ENCODE measurements at regions not wholly inside any gene's neighbourhood (a gene's known extent, or its start where the extent isn't known, plus 50 kb on each side); places are given as distances from the start of the nearest gene placed in this dataset.
"Not testable (repeated sequence)": the region's sequence is repeated elsewhere in the genome, so short reads cannot be mapped to it uniquely, and the experiment has no call there.

DNA sequence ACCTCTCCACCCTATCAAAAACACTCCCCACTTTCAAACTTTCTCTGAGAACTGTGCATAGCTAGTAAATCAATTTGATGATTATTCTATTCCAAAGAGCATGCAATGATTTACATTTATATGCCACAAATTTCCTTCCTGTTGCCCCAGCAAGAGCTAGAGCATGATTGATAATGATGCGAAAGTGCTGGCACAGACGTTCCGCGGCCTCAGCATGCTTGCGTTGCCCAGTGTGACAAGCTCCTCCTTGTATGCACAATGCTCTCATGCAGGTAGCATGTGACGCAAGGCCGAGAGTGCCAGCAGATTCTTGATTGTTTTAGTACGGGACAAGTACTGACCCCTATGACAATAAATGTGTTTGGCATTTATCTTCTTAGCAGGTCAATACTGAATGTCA lies 696.3 kb upstream of the SLC35B3 start:
- DNase-seq, result peak; percentile 70 to 87

DNA sequence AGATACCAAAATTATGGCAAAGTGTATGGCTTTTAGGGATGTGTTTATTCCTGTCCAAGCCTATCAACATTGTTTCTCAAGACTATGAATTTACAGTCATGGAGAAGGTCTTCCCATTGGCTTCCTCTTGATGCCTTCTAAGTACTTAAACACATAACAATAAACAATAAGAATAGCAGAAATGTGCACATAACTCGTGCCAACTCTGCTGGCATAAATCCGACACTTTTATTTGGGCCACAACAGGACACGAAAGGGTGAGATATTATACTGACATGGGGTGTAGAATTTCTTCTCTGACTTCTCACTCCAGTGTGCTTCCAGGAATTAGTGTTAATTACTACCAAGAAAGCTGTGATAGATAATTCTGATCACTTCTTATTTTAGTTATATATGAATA lies 695.9 kb upstream of the SLC35B3 start:
- peak in 1 of 2 experiments; percentile 38 for DNase-seq

DNA sequence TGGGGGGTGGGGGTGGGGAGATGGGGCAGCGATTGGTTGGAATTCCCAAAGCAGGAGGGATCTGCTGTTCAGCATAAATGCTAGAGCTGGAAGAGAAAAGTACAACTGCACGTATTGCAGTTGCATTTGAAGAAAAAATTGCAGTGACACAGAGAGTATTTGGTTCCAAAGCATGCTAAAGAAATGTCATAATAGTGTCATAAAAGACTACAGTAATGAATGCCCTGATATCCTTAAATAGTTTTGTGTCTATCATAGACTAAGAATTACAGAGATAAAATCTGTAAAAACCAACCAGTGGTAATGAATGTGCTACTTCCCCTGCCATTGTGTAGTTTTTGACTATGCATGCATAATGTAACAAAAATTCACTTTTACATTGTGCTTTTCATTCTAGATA lies 693.6 kb upstream of the SLC35B3 start:
- DNase-seq, result no peak

DNA sequence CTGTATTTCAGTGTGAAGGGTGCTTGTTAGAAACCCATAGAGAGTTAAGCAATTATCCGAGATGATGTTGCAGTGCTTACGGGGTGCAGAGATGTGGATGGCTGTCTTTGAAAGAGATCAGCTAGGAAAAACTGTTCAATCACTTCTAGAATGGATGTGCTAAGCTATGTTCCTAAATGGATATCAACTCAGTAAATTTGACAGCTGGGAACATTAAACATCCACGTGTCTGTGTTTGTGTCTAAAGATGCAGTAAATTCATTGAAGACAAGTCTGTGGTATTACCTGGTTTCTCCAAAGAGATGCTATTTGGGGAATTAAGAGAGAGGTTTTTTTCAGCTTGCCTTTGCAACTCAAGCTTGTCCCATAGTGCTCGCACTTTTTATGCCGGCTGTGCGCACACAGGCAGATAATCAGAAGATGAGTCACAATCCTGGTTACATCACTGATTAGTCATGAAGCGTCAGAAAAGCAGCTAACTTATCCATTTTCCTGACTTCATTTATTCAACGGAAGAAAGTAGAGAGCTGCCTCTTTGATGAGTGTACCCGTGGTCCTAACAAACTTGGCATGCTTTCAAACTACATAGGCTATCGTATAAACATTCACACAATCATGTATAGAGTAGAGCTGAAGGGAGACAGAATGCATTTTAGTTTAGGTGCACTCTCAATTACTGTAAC lies 691.7 kb upstream of the SLC35B3 start:
- no peak for DNase-seq

DNA sequence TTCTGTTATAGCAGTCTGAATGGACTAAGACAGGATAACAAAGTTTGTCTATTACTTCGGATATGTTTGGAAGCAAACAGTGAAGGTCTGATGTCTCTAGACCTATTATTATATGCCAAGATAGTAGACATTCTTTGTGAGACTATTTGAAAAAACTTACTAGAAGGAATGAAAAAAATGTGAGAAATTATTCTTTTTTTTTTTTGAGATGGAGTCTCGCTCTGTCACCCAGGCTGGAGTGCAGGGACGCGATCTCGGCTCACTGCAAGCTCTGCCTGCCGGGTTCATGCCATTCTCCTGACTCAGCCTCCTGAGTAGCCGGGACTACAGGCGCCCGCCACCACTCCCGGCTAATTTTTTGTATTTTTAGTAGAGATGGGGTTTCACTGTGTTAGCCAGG lies 690.7 kb upstream of the SLC35B3 start:
- not testable (repeated sequence) for DNase-seq

GRCh38 chr6:9121549-9121948 lies 686.2 kb upstream of the SLC35B3 start:
- DNase-seq, result no peak

- DNase-seq, result no peak
Observed at GRCh38 chr6:9116026-9116425, 680.7 kb upstream of the SLC35B3 start.

DNA sequence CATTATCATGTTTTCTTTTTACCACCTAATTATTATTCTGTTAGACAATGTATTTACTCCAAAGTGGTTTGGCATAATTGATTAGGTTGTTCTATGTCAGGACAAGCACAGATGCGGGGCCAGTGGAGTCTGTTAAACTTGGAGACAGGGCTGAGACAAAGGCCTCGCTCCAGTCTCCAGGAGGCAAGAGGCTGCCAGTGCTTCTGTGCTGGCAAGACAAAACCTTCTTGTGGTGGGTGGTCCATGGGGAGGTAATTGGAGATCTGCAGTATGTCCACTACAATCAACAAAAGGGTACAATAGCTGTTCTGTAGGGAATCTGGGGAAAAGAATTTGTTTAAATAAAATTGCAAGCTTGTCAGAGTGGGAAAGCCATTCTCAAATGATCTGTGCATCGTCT lies 677.2 kb upstream of the SLC35B3 start:
- DNase-seq, result no peak

GRCh38 chr6:9103876-9104521 lies 668.7 kb upstream of the SLC35B3 start:
- no peak for DNase-seq

GRCh38 chr6:9101920-9102319 lies 666.6 kb upstream of the SLC35B3 start:
- DNase-seq, result no peak

- no peak for DNase-seq
Observed at GRCh38 chr6:9100869-9101580, 665.7 kb upstream of the SLC35B3 start.

- DNase-seq, result peak; percentile 77 to 91
Observed at GRCh38 chr6:9095729-9096128, 660.4 kb upstream of the SLC35B3 start.

- DNase-seq, result no peak
Observed at GRCh38 chr6:9095137-9095536, 659.8 kb upstream of the SLC35B3 start.

DNA sequence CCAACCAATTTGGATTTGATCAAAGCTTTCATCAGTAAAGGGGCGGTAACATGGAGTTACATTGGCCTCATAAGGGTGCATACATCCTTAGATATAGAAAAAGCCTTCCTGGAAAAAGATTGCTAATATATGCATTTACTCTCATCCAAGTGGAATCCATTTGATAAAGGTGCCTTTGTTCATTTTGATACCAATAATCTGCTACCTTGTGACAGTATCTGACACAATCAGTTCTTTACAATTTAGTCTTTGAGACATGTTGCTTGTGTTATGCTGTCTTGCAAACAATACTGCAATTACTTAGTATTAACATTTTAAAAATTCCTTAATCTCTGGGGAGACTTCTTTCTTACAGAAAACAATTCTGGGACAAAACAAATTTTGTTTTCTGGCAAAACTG lies 654.4 kb upstream of the SLC35B3 start:
- DNase-seq, result no peak

GRCh38 chr6:9087470-9087869 lies 652.1 kb upstream of the SLC35B3 start:
- no peak for DNase-seq

DNA sequence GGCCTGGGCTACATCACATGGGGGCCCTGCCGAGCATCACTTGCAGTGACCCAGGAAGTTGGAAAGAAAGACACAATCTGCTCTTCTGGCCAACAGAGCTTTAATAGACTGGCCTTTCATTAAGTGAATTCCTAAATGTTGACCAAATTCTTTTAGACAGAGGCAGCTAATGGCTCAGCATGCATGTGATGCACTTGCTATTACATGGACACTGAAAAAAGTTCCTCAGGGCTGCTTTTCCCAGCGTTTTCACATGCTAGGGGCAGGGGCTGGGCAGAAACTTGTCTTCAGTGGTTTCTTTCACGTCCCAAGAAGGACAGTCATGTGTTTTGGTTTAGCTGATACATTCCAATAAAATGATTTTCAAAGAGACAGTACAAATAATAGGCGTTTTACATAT lies 651.0 kb upstream of the SLC35B3 start:
- no peak for DNase-seq

- no peak for DNase-seq
Observed at GRCh38 chr6:9085709-9086070, 650.3 kb upstream of the SLC35B3 start.

GRCh38 chr6:9085054-9085708 lies 649.8 kb upstream of the SLC35B3 start:
- DNase-seq, result no peak

- DNase-seq, result no peak
Observed at GRCh38 chr6:9083108-9083507, 647.8 kb upstream of the SLC35B3 start.

GRCh38 chr6:9066726-9067125 lies 631.4 kb upstream of the SLC35B3 start:
- DNase-seq, result no peak

- peak in 1 of 2 experiments; percentile 3 for DNase-seq
Observed at GRCh38 chr6:9064156-9064555, 628.8 kb upstream of the SLC35B3 start.

DNA sequence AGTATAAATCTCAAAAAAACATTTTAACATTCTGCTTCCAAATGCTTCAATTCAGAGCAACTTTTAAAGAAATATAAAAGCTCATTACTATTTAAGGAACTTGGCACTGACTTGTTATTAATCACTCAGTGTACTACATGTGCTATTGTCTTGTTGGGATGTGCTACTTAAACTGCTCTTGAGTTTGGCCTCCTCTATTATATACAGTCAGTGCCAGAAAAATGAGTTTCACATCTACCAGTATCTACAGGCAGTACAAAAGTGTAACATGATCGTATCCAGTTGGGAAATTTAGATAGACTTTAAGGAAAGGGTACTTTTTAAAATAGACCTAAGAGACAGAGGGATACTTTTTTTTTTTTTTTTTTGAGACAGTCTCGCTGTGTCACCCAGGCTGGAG lies 627.3 kb upstream of the SLC35B3 start:
- no peak for DNase-seq

DNA sequence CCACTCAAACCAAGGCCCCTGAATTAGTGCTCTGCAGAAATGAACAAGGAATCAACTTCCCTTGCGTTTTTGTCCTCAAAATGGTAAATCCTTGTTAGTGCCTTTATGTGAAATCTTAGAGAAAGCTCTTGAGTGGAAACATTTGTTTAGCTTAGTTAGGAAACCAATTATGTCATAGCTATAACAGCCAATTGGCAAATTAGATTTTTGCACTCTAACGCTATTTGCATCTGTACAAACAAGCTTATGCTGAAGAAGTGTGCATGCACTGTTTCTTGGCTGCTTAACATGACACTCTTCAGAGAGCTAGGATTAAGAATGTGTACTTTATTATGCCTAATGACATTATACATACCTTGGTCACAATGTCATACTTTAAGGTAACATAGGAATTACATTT lies 622.6 kb upstream of the SLC35B3 start:
- no peak for DNase-seq

- DNase-seq, result no peak
Observed at GRCh38 chr6:9056556-9056955, 621.2 kb upstream of the SLC35B3 start.
